ENCODE measurements at regions not wholly inside any gene's neighbourhood (a gene's known extent, or its start where the extent isn't known, plus 50 kb on each side); places are given as distances from the start of the nearest gene placed in this dataset.

DNA sequence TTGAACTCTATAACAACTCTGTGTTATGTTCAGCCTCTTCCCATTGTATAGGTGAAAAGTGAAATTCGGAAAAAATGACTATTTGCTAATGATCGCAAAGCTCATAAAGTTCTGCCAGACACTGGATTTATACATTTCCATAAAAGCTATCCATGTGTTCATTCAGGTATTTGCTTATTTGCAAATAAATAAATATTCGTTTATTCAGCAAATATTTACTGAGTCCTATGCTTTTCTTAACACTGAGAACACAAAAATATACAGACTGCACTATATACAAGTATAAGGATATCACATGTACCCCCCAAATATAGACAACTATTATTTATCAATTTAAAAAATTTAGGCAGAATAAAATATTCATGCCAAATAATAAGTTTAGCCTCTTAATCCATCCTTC lies 63.2 kb upstream of the ATP8B1 start:
- TF ChIP-seq, protein P1, sequence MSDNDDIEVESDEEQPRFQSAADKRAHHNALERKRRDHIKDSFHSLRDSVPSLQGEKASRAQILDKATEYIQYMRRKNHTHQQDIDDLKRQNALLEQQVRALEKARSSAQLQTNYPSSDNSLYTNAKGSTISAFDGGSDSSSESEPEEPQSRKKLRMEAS (IDR thresholded peaks at IDR 0.05; ENCODE audit: insufficient read depth, insufficient read length) = no peak
- no peak for TF ChIP-seq POLR2AphosphoS5 (IDR thresholded peaks at IDR 0.05; ENCODE audit: insufficient read depth, low read depth, low read length)
- TF ChIP-seq, protein P2, sequence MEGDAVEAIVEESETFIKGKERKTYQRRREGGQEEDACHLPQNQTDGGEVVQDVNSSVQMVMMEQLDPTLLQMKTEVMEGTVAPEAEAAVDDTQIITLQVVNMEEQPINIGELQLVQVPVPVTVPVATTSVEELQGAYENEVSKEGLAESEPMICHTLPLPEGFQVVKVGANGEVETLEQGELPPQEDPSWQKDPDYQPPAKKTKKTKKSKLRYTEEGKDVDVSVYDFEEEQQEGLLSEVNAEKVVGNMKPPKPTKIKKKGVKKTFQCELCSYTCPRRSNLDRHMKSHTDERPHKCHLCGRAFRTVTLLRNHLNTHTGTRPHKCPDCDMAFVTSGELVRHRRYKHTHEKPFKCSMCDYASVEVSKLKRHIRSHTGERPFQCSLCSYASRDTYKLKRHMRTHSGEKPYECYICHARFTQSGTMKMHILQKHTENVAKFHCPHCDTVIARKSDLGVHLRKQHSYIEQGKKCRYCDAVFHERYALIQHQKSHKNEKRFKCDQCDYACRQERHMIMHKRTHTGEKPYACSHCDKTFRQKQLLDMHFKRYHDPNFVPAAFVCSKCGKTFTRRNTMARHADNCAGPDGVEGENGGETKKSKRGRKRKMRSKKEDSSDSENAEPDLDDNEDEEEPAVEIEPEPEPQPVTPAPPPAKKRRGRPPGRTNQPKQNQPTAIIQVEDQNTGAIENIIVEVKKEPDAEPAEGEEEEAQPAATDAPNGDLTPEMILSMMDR (IDR thresholded peaks at IDR 0.05; ENCODE audit: extremely low read depth in 1 of 2, insufficient read depth in 1 of 2, low read depth in 1 of 2, low read length in 2 of 2) = no peak
- no peak for TF ChIP-seq EZH2 (IDR thresholded peaks at IDR 0.05; ENCODE audit: borderline replicate concordance, low read depth, low read length, severe bottlenecking)

Measured in endothelial cell of umbilical vein (primary cell).